CD4-positive, alpha-beta T cell (primary cell): ENCODE measurements at regions not wholly inside any gene's neighbourhood (a gene's known extent, or its start where the extent isn't known, plus 50 kb on each side); places are given as distances from the start of the nearest gene placed in this dataset.

ENCODE experiments used
- ATAC-seq: fragments of 200-7000 bp; cut with Tn5 transposase; one replicate; pipeline ENCODE4 v1.10.0; 2022; ENCODE audit warnings: mild to moderate bottlenecking; ENCODE audit not compliant: poor library complexity
- CTCF ChIA-PET: fragments of 350-600 bp; sonication (Branson Sonifier 250); formaldehyde crosslinking; loops from one replicate; lab custom pipeline; 2021; ENCODE audit warnings: antibody characterized with exemption, inconsistent platforms; lab: Charles Lee
- POLR2A ChIA-PET: fragments of 350-600 bp; sonication (Branson Sonifier 250); formaldehyde crosslinking; loops from one replicate; lab custom pipeline; 2021; ENCODE audit warnings: antibody characterized with exemption, inconsistent platforms; lab: Charles Lee
- DNase-seq, 14 experiments: peaks; one replicate each; pipeline ENCODE4 v3.0.0-alpha.2; 2013 to 2020; ENCODE audit warnings: mixed read lengths in 2 of 14
- H3K27ac ChIP-seq, 2 donors: one replicate each; pipeline versions ENCODE4 v1.5.1 to v1.7.0; 2013; ENCODE audit warnings: low read length in 2 of 2, low read depth in 1 of 2, mild to moderate bottlenecking in 1 of 2
- H3K27me3 ChIP-seq, 2 experiments: 1 replicate in 1 of 2; 2 replicates in 1 of 2; pipeline versions ENCODE4 v1.6.1 to v1.7.0; 2013; ENCODE audit warnings: low read length in 2 of 2, control low read depth in 1 of 2, mild to moderate bottlenecking in 1 of 2, moderate library complexity in 1 of 2; ENCODE audit not compliant: insufficient read depth in 2 of 2, control insufficient read depth in 1 of 2
- H3K36me3 ChIP-seq: one replicate; pipeline ENCODE4 v1.6.1; 2013; ENCODE audit warnings: low read length, control low read depth; ENCODE audit not compliant: insufficient read depth
- H3K4me1 ChIP-seq: one replicate; pipeline ENCODE4 v1.6.1; 2013; ENCODE audit warnings: low read length, control low read depth; ENCODE audit not compliant: insufficient read depth
- H3K4me3 ChIP-seq: one replicate; pipeline ENCODE4 v1.5.1; 2013; ENCODE audit warnings: mild to moderate bottlenecking, low read length, moderate library complexity
- H3K9me3 ChIP-seq, 2 experiments: 1 replicate in 1 of 2; 2 replicates in 1 of 2; pipeline versions ENCODE4 v1.6.1 to v1.7.0; 2013; ENCODE audit warnings: low read length in 2 of 2, mild to moderate bottlenecking in 2 of 2, control low read depth in 1 of 2, moderate library complexity in 1 of 2; ENCODE audit not compliant: control insufficient read depth in 1 of 2, insufficient read depth in 1 of 2
- H3K27ac Mint-ChIP-seq: one replicate; pipeline ENCODE4 v1.8.0; 2020; ENCODE audit warnings: mixed read lengths
- H3K27me3 Mint-ChIP-seq: one replicate; pipeline ENCODE4 v1.8.0; 2021; ENCODE audit warnings: mixed read lengths
- H3K36me3 Mint-ChIP-seq: one replicate; pipeline ENCODE4 v1.8.0; 2021; ENCODE audit warnings: low read depth, mixed read lengths
- H3K4me1 Mint-ChIP-seq: one replicate; pipeline ENCODE4 v1.8.0; 2021; ENCODE audit warnings: low read depth, mixed read lengths
- H3K4me3 Mint-ChIP-seq: one replicate; pipeline ENCODE4 v1.8.0; 2020; ENCODE audit warnings: mild to moderate bottlenecking, mixed read lengths
- H3K9me3 Mint-ChIP-seq: one replicate; pipeline ENCODE4 v1.8.0; 2020; ENCODE audit warnings: mixed read lengths
- intact Hi-C, 2 experiments: fragments of 100-400 bp; cut with DNase I in 1 of 2; cut with micrococcal nuclease in 1 of 2; formaldehyde crosslinking; loops; one replicate each; pipeline versions ENCODE4 v1.15.1 to v1.9.0; 2023 to 2025; cut with DNase I, micrococcal nuclease
- TF ChIP-seq, protein P1 (sequence below): fragments of 200-600 bp; IDR thresholded peaks from one replicate; pipeline ENCODE4 v1.8.0; 2022; ENCODE audit warnings: antibody characterized with exemption, mild to moderate bottlenecking

DNA sequence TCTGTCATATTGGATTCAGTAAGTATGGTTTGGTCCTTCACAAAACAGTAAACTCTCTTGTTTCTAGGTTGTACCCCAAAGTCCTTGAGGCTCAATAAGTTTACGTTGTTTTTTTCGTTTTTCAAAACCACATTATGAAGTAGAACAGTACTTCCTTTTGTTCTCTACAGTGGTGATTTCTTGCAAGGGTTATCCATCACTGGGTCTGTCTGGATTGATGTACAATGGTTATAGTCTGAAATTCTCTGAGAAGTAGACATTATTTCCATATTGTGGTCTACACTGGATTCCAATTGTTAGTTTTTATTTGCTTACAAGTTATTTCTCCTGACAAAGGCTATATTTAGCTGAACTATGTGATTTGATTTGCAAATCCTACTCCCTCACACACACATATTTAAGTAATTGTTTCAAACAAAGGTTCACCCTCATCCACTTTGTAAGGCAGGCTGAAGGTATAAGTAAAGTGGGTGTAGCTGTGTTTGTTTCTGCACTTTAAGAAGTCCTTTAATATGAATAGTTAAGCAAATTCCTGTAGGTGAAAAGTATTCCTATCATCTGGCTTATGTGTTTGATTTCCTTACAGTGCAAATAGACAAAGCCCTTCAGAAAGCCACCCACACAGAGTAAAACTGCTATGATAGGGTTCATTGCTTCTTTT lies 64.2 kb upstream of the MME start:
- TF ChIP-seq, protein P1, sequence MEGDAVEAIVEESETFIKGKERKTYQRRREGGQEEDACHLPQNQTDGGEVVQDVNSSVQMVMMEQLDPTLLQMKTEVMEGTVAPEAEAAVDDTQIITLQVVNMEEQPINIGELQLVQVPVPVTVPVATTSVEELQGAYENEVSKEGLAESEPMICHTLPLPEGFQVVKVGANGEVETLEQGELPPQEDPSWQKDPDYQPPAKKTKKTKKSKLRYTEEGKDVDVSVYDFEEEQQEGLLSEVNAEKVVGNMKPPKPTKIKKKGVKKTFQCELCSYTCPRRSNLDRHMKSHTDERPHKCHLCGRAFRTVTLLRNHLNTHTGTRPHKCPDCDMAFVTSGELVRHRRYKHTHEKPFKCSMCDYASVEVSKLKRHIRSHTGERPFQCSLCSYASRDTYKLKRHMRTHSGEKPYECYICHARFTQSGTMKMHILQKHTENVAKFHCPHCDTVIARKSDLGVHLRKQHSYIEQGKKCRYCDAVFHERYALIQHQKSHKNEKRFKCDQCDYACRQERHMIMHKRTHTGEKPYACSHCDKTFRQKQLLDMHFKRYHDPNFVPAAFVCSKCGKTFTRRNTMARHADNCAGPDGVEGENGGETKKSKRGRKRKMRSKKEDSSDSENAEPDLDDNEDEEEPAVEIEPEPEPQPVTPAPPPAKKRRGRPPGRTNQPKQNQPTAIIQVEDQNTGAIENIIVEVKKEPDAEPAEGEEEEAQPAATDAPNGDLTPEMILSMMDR, result no peak
- H3K27me3 Mint-ChIP-seq, result no peaks in the 10 kb centered on the region
- ATAC-seq, result no peak
- H3K27ac ChIP-seq, result no peak overlapping the region
- DNase-seq, result no peak
- no peak overlapping the region for H3K27ac Mint-ChIP-seq
- no peaks in the 10 kb centered on the region for H3K9me3 ChIP-seq
- H3K4me3 Mint-ChIP-seq, result no peak overlapping the region
- no peaks in the 10 kb centered on the region for H3K36me3 Mint-ChIP-seq
- ChIA-PET CTCF (interaction anchor here (1.1 kb wide), 1 partner anchor 10 kb away, joined by 3 read pairs; no protein-coding TSS in a partner anchor), POLR2A (no interaction called here)
- H3K4me1 Mint-ChIP-seq, result no peaks in the 10 kb centered on the region
- no peaks in the 10 kb centered on the region for H3K27me3 ChIP-seq
- H3K36me3 ChIP-seq, result no peaks in the 10 kb centered on the region
- no peaks in the 10 kb centered on the region for H3K9me3 Mint-ChIP-seq
- no peak overlapping the region for H3K4me3 ChIP-seq
- H3K4me1 ChIP-seq, result no peaks in the 10 kb centered on the region
- intact Hi-C loops, result no loop called here

DNA sequence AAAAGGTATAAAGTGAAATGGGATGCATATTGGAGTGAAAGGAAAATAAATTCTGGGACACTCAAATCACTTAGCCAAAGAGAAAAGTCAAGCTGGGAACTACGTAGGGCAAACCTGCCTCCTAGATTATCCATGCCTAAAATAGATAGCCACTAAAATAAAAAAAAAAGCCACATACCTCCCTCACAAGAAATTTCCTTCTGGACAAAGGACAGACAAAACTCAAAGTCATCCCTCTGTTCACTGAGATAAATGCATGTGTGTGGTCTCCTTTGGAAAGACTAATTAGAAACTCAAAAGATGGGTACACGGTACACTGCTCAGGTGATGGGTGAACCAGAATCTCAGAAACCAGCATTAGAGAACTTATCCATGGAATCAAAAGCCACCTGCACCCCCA lies 65.2 kb upstream of the MME start:
- Histone ChIP-seq H3K9me3 (no peaks in the 10 kb centered on the region), H3K27me3 (no peaks in the 10 kb centered on the region), H3K36me3 (no peaks in the 10 kb centered on the region), H3K4me1 (no peaks in the 10 kb centered on the region), H3K27ac (no peak overlapping the region), H3K4me3 (no peak overlapping the region)
- H3K36me3 Mint-ChIP-seq, result no peaks in the 10 kb centered on the region
- H3K27ac Mint-ChIP-seq, result no peak overlapping the region
- POLR2A ChIA-PET, result no interaction called here
- H3K9me3 Mint-ChIP-seq, result no peaks in the 10 kb centered on the region
- intact Hi-C loops, result no loop called here
- ATAC-seq (no peak), DNase-seq (no peak)
- CTCF ChIA-PET, result interaction anchor here (1.1 kb wide), 1 partner anchor 9 kb away, joined by 3 read pairs; no protein-coding TSS in a partner anchor
- TF ChIP-seq, protein P1, result no peak
- no peak overlapping the region for H3K4me3 Mint-ChIP-seq
- no peaks in the 10 kb centered on the region for H3K4me1 Mint-ChIP-seq
- no peaks in the 10 kb centered on the region for H3K27me3 Mint-ChIP-seq

DNA sequence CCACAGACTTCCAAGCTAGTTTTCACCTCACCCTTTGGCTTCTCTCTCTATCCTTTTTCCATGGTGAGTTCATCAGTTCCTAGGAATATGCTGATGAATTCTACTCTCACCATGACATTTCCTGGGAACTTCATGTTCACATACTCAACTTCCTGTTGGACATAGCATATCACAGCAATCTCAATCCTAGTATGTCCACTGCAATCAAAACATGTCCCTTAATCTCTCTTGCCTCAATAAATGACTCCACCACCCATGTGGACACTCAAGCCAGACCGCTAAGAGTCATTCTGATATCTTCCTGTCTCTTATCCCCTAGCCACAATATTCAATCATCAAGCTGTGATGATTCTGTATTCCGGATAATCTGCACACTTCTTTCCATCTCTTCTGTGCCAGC lies 66.7 kb upstream of the MME start:
- no peak overlapping the region for H3K27ac Mint-ChIP-seq
- intact Hi-C loops, result no loop called here
- H3K36me3 ChIP-seq, result no peaks in the 10 kb centered on the region
- ChIA-PET CTCF (no interaction called here), POLR2A (no interaction called here)
- H3K4me3 Mint-ChIP-seq, result no peak overlapping the region
- H3K9me3 Mint-ChIP-seq, result no peaks in the 10 kb centered on the region
- no peaks in the 10 kb centered on the region for H3K4me1 Mint-ChIP-seq
- H3K9me3 ChIP-seq, result no peaks in the 10 kb centered on the region
- H3K4me1 ChIP-seq, result no peaks in the 10 kb centered on the region
- H3K27me3 ChIP-seq, result no peaks in the 10 kb centered on the region
- DNase-seq (no peak), ATAC-seq (no peak)
- H3K27me3 Mint-ChIP-seq, result no peaks in the 10 kb centered on the region
- no peak overlapping the region for H3K27ac ChIP-seq
- H3K4me3 ChIP-seq, result no peak overlapping the region
- TF ChIP-seq, protein P1, result no peak
- no peaks in the 10 kb centered on the region for H3K36me3 Mint-ChIP-seq
